ENCODE measurements at regions not wholly inside any gene's neighbourhood (a gene's known extent, or its start where the extent isn't known, plus 50 kb on each side); places are given as distances from the start of the nearest gene placed in this dataset.

- H3K36me3 ChIP-seq = no peaks in the 10 kb centered on the region
- TF ChIP-seq POLR2A (IDR thresholded peaks at IDR 0.05) = no peak
- TF ChIP-seq, protein P1, sequence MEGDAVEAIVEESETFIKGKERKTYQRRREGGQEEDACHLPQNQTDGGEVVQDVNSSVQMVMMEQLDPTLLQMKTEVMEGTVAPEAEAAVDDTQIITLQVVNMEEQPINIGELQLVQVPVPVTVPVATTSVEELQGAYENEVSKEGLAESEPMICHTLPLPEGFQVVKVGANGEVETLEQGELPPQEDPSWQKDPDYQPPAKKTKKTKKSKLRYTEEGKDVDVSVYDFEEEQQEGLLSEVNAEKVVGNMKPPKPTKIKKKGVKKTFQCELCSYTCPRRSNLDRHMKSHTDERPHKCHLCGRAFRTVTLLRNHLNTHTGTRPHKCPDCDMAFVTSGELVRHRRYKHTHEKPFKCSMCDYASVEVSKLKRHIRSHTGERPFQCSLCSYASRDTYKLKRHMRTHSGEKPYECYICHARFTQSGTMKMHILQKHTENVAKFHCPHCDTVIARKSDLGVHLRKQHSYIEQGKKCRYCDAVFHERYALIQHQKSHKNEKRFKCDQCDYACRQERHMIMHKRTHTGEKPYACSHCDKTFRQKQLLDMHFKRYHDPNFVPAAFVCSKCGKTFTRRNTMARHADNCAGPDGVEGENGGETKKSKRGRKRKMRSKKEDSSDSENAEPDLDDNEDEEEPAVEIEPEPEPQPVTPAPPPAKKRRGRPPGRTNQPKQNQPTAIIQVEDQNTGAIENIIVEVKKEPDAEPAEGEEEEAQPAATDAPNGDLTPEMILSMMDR (IDR thresholded peaks at IDR 0.05) = no peak
- intact Hi-C loops (cut with DNase I) = no loop called here
- DNase-seq = no peak
- WGBS, 4 donors = 95 to 96% (median 96%) methylated on average over 19 to 24 of the region's 24 CpGs
- H3K27ac ChIP-seq = no peak overlapping the region
- H3K4me1 ChIP-seq = peaks cover 0 to 14% (median 5%) of the 10 kb centered on the region in 12 donors
- H3K4me3 ChIP-seq = no peak overlapping the region
- peaks cover 0 to 3% (median 0%) of the 10 kb centered on the region in 12 donors for H3K9me3 ChIP-seq
- peak in 1 of 4 donors; percentile 12 for ATAC-seq
- H3K27me3 ChIP-seq = peaks cover 0 to 2% (median 0%) of the 10 kb centered on the region in 9 donors
Observed at GRCh38 chr2:236816197-236817170, 246.9 kb downstream of the ACKR3 start.

GRCh38 chr2:236818281-236819045 is 248.8 kb downstream of the ACKR3 start:
- ATAC-seq (peak in 2 of 4 donors; percentile 20 to 49), DNase-seq (no peak)
- Histone ChIP-seq H3K27ac (peak overlapping the region in 2 of 12 donors; percentile 6 to 14), H3K9me3 (peaks cover 0 to 11% (median 3%) of the 10 kb centered on the region in 12 donors), H3K4me3 (no peak overlapping the region), H3K4me1 (peaks cover 0 to 14% (median 5%) of the 10 kb centered on the region in 12 donors), H3K27me3 (no peaks in the 10 kb centered on the region), H3K36me3 (no peaks in the 10 kb centered on the region)
- intact Hi-C loops (cut with DNase I) = no loop called here
- TF ChIP-seq POLR2A (IDR thresholded peaks at IDR 0.05) = no peak
- TF ChIP-seq, protein P1 (IDR thresholded peaks at IDR 0.05) = no peak
- 46 to 63% (median 54%) methylated on average over 13 to 15 of the region's 15 CpGs for WGBS, 4 donors

DNA sequence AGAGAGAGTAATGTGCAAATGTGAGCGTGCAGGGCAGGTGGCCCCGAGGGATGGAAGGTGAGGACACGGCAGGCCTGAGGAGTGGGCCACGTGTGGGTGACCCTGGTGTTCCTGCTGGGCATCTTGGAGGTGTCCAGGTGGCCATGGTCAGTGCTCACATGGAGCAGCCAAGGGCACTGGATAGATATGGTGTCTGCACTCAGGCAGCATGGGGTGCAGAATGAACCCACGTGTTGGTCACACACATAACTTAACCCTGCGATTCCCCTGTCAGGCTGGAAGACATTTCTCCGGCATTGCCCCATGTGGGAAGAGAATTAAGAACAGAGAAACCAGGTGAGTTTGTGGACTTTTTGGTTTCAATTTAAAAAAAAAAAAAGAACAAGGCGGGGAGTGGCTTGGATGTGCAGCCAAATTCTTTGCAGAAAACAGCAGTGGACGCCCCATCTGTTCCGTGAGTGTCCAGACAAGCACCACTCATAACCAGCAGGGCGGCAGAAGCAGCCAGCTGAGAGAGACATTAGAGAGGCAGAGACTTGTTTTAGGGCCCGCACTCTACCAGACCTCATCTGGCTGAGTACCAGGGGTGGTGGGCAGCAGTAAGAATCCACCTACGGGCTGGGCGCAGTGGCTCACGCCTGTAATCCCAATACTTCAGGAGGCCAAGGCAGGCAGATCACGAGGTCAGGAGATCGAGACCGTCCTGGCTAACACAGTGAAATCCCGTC is 249.8 kb downstream of the ACKR3 start:
- intact Hi-C loops (cut with DNase I) = no loop called here
- TF ChIP-seq, protein P1 (IDR thresholded peaks at IDR 0.05) = no peak
- TF ChIP-seq POLR2A (IDR thresholded peaks at IDR 0.05) = no peak
- no peak for ATAC-seq

More for the DNA sequence above, 249.8 kb downstream of the ACKR3 start:
- 92 to 95% (median 93%) methylated on average over 19 of the region's 19 CpGs for WGBS, 4 donors
- Histone ChIP-seq H3K9me3 (peaks cover 0 to 11% (median 3%) of the 10 kb centered on the region in 12 donors), H3K4me3 (no peak overlapping the region), H3K27ac (no peak overlapping the region), H3K27me3 (no peaks in the 10 kb centered on the region), H3K36me3 (no peaks in the 10 kb centered on the region), H3K4me1 (peaks cover 0 to 14% (median 5%) of the 10 kb centered on the region in 12 donors)
- no peak for DNase-seq
